Naive thymus-derived CD4-positive, alpha-beta T cell (primary cell): ENCODE measurements at regions not wholly inside any gene's neighbourhood (a gene's known extent, or its start where the extent isn't known, plus 50 kb on each side); places are given as distances from the start of the nearest gene placed in this dataset.

Experiments used
- ATAC-seq: fragments of 150-1000 bp; cut with Tn5 transposase; 2 replicates; pipeline ENCODE4 v1.10.0; 2021; ENCODE audit warnings: mild to moderate bottlenecking, moderate library complexity
- CTCF ChIA-PET: fragments of 350-600 bp; sonication (Branson Sonifier 250); formaldehyde crosslinking; loops from one replicate; lab custom pipeline; 2021; ENCODE audit warnings: antibody characterized with exemption; lab: Charles Lee
- POLR2A ChIA-PET: fragments of 350-600 bp; sonication (Branson Sonifier 250); formaldehyde crosslinking; loops from one replicate; lab custom pipeline; 2021; ENCODE audit warnings: antibody characterized with exemption, inconsistent platforms; lab: Charles Lee
- DNase-seq, 9 donors: peaks; one replicate each; pipeline versions ENCODE4 v3.0.0 to v3.0.0-alpha.2; 2020 to 2022; ENCODE audit warnings: mixed read lengths in 1 of 9
- H3K27ac ChIP-seq: one replicate; pipeline ENCODE4 v1.7.0; 2013; ENCODE audit warnings: mild to moderate bottlenecking, low read depth, low read length, moderate library complexity
- H3K27me3 ChIP-seq, 2 donors: one replicate each; pipeline ENCODE4 v1.7.0; 2013; ENCODE audit warnings: low read length in 2 of 2, mild to moderate bottlenecking in 2 of 2, moderate library complexity in 2 of 2; ENCODE audit not compliant: control insufficient read depth in 2 of 2, insufficient read depth in 2 of 2
- H3K36me3 ChIP-seq, 3 experiments: 1 replicate in 2 of 3; 2 replicates in 1 of 3; pipeline ENCODE4 v1.7.0; 2013; ENCODE audit warnings: low read length in 3 of 3, mild to moderate bottlenecking in 3 of 3, moderate library complexity in 1 of 3; ENCODE audit not compliant: insufficient read depth in 3 of 3, control insufficient read depth in 2 of 3
- H3K4me1 ChIP-seq, 2 donors: one replicate each; pipeline ENCODE4 v1.7.0; 2013; ENCODE audit warnings: low read length in 2 of 2, mild to moderate bottlenecking in 2 of 2, moderate library complexity in 1 of 2; ENCODE audit not compliant: control insufficient read depth in 2 of 2, insufficient read depth in 2 of 2
- H3K4me3 ChIP-seq: 2 replicates; pipeline ENCODE4 v1.7.0; 2013; ENCODE audit warnings: mild to moderate bottlenecking, low read length
- H3K9me3 ChIP-seq, 3 experiments: 1 replicate in 2 of 3; 2 replicates in 1 of 3; pipeline ENCODE4 v1.7.0; 2013; ENCODE audit warnings: low read length in 3 of 3; ENCODE audit not compliant: control insufficient read depth in 2 of 3
- H3K27ac Mint-ChIP-seq, 9 donors: one replicate each; pipeline ENCODE4 v1.8.0; 2020 to 2022; ENCODE audit warnings: mixed read lengths in 9 of 9, mild to moderate bottlenecking in 8 of 9, moderate library complexity in 5 of 9, inconsistent platforms in 2 of 9
- H3K27me3 Mint-ChIP-seq, 5 donors: one replicate each; pipeline ENCODE4 v1.8.0; 2021 to 2022; ENCODE audit warnings: mixed read lengths in 5 of 5, mild to moderate bottlenecking in 1 of 5
- H3K36me3 Mint-ChIP-seq, 5 donors: one replicate each; pipeline ENCODE4 v1.8.0; 2020 to 2022; ENCODE audit warnings: mixed read lengths in 5 of 5, mild to moderate bottlenecking in 3 of 5, inconsistent platforms in 1 of 5
- H3K4me1 Mint-ChIP-seq, 7 donors: one replicate each; pipeline ENCODE4 v1.8.0; 2020 to 2022; ENCODE audit warnings: mixed read lengths in 7 of 7, mild to moderate bottlenecking in 3 of 7, inconsistent platforms in 1 of 7
- H3K4me3 Mint-ChIP-seq, 10 donors: one replicate each; pipeline ENCODE4 v1.8.0; 2020 to 2022; ENCODE audit warnings: mild to moderate bottlenecking in 10 of 10, mixed read lengths in 10 of 10, moderate library complexity in 6 of 10, inconsistent platforms in 2 of 10
- H3K9me3 Mint-ChIP-seq, 11 donors: one replicate each; pipeline ENCODE4 v1.8.0; 2020 to 2022; ENCODE audit warnings: mixed read lengths in 11 of 11, mild to moderate bottlenecking in 4 of 11, inconsistent platforms in 1 of 11, moderate library complexity in 1 of 11
- intact Hi-C, 2 donors: fragments of 100-400 bp; cut with micrococcal nuclease; formaldehyde crosslinking; loops; one replicate each; pipeline ENCODE4 v1.15.1; 2023

GRCh38 chr5:124574521-124575436 is 171.7 kb downstream of the ZNF608 start:
- no peak overlapping the region for H3K4me3 Mint-ChIP-seq
- ATAC-seq (no peak), DNase-seq (no peak)
- no peak overlapping the region for H3K27ac Mint-ChIP-seq
- H3K9me3 ChIP-seq, result no peaks in the 10 kb centered on the region
- no peaks in the 10 kb centered on the region for H3K4me1 Mint-ChIP-seq
- H3K4me1 ChIP-seq, result no peaks in the 10 kb centered on the region
- H3K27ac ChIP-seq, result no peak overlapping the region
- H3K9me3 Mint-ChIP-seq, result peaks cover 0 to 9% (median 0%) of the 10 kb centered on the region in 11 donors
- no peaks in the 10 kb centered on the region for H3K27me3 ChIP-seq
- no peak overlapping the region for H3K4me3 ChIP-seq
- H3K36me3 ChIP-seq, result no peaks in the 10 kb centered on the region
- H3K27me3 Mint-ChIP-seq, result peaks cover 0 to 15% (median 4%) of the 10 kb centered on the region in 5 donors
- ChIA-PET POLR2A (no interaction called here), CTCF (no interaction called here)
- no peaks in the 10 kb centered on the region for H3K36me3 Mint-ChIP-seq
- intact Hi-C loops, result no loop called here

- H3K9me3 Mint-ChIP-seq, result peaks cover 0 to 9% (median 0%) of the 10 kb centered on the region in 11 donors
- no peaks in the 10 kb centered on the region for H3K4me1 Mint-ChIP-seq
Measured at GRCh38 chr5:124572971-124573370, 173.5 kb downstream of the ZNF608 start.

GRCh38 chr5:124570285-124571035 is 176.0 kb downstream of the ZNF608 start:
- H3K27ac ChIP-seq, result no peak overlapping the region

More at GRCh38 chr5:124572971-124573370, 173.5 kb downstream of the ZNF608 start:
- intact Hi-C loops, result no loop called here
- Mint-ChIP-seq H3K36me3 (no peaks in the 10 kb centered on the region), H3K4me3 (no peak overlapping the region), H3K27ac (no peak overlapping the region), H3K27me3 (peaks cover 0 to 15% (median 4%) of the 10 kb centered on the region in 5 donors)
- ChIA-PET CTCF (no interaction called here), POLR2A (no interaction called here)
- H3K4me1 ChIP-seq, result no peaks in the 10 kb centered on the region
- H3K27me3 ChIP-seq, result no peaks in the 10 kb centered on the region
- H3K9me3 ChIP-seq, result no peaks in the 10 kb centered on the region
- DNase-seq, result no peak
- H3K27ac ChIP-seq, result no peak overlapping the region
- H3K36me3 ChIP-seq, result no peaks in the 10 kb centered on the region
- ATAC-seq, result no peak
- H3K4me3 ChIP-seq, result no peak overlapping the region

GRCh38 chr5:124566875-124567450 is 179.5 kb downstream of the ZNF608 start:
- no peak overlapping the region for H3K27ac Mint-ChIP-seq
- intact Hi-C loops, result no loop called here
- no peak overlapping the region for H3K27ac ChIP-seq
- no peaks in the 10 kb centered on the region for H3K4me1 ChIP-seq
- H3K27me3 Mint-ChIP-seq, result peaks cover 0 to 15% (median 0%) of the 10 kb centered on the region in 5 donors
- POLR2A ChIA-PET, result no interaction called here
- no peak overlapping the region for H3K4me3 Mint-ChIP-seq
- no peaks in the 10 kb centered on the region for H3K36me3 Mint-ChIP-seq
- H3K27me3 ChIP-seq, result no peaks in the 10 kb centered on the region
- no peaks in the 10 kb centered on the region for H3K36me3 ChIP-seq
- DNase-seq (no peak), ATAC-seq (no peak)
- no peaks in the 10 kb centered on the region for H3K4me1 Mint-ChIP-seq
- CTCF ChIA-PET, result no interaction called here
- peaks cover 0 to 6% (median 0%) of the 10 kb centered on the region in 11 donors for H3K9me3 Mint-ChIP-seq
- no peaks in the 10 kb centered on the region for H3K9me3 ChIP-seq
- H3K4me3 ChIP-seq, result no peak overlapping the region

More at GRCh38 chr5:124570285-124571035, 176.0 kb downstream of the ZNF608 start:
- Mint-ChIP-seq H3K4me1 (no peaks in the 10 kb centered on the region), H3K9me3 (peaks cover 0 to 7% (median 0%) of the 10 kb centered on the region in 11 donors), H3K36me3 (no peaks in the 10 kb centered on the region), H3K4me3 (no peak overlapping the region), H3K27me3 (peaks cover 0 to 11% (median 5%) of the 10 kb centered on the region in 5 donors), H3K27ac (no peak overlapping the region)
- ATAC-seq (no peak), DNase-seq (no peak)
- no peaks in the 10 kb centered on the region for H3K27me3 ChIP-seq
- no peaks in the 10 kb centered on the region for H3K36me3 ChIP-seq
- POLR2A ChIA-PET, result no interaction called here
- H3K9me3 ChIP-seq, result no peaks in the 10 kb centered on the region
- H3K4me3 ChIP-seq, result no peak overlapping the region
- intact Hi-C loops, result no loop called here
- CTCF ChIA-PET, result no interaction called here
- H3K4me1 ChIP-seq, result no peaks in the 10 kb centered on the region

GRCh38 chr5:124561451-124561850 is 185.0 kb downstream of the ZNF608 start:
- Histone ChIP-seq H3K4me3 (no peak overlapping the region), H3K27me3 (no peaks in the 10 kb centered on the region), H3K4me1 (no peaks in the 10 kb centered on the region), H3K27ac (no peak overlapping the region), H3K36me3 (no peaks in the 10 kb centered on the region), H3K9me3 (no peaks in the 10 kb centered on the region)
- ChIA-PET CTCF (interaction anchor here (0.6 to 0.7 kb wide), 2 partner anchors 151 to 890 kb away, joined by 3 to 6 read pairs; no protein-coding TSS in a partner anchor), POLR2A (no interaction called here)
- Mint-ChIP-seq H3K4me3 (no peak overlapping the region), H3K27me3 (peaks cover 0 to 10% (median 0%) of the 10 kb centered on the region in 5 donors), H3K9me3 (peaks cover 0 to 1% (median 0%) of the 10 kb centered on the region in 11 donors), H3K27ac (no peak overlapping the region), H3K4me1 (no peaks in the 10 kb centered on the region), H3K36me3 (no peaks in the 10 kb centered on the region)
- ATAC-seq (no peak), DNase-seq (no peak)
- intact Hi-C loops, result no loop called here

GRCh38 chr5:124560370-124560769 is 186.1 kb downstream of the ZNF608 start:
- ATAC-seq (no peak), DNase-seq (no peak)
- Histone ChIP-seq H3K4me3 (no peak overlapping the region), H3K36me3 (no peaks in the 10 kb centered on the region), H3K27ac (no peak overlapping the region), H3K27me3 (no peaks in the 10 kb centered on the region), H3K4me1 (no peaks in the 10 kb centered on the region), H3K9me3 (no peaks in the 10 kb centered on the region)
- POLR2A ChIA-PET, result no interaction called here
- intact Hi-C loops, result no loop called here
- peaks cover 0 to 2% (median 0%) of the 10 kb centered on the region in 11 donors for H3K9me3 Mint-ChIP-seq
- no peaks in the 10 kb centered on the region for H3K4me1 Mint-ChIP-seq
- CTCF ChIA-PET, result interaction anchor here (0.6 kb wide), 1 partner anchor 39 kb away, joined by 6 read pairs; no protein-coding TSS in a partner anchor
- no peak overlapping the region for H3K27ac Mint-ChIP-seq
- peaks cover 0 to 10% (median 0%) of the 10 kb centered on the region in 5 donors for H3K27me3 Mint-ChIP-seq
- no peaks in the 10 kb centered on the region for H3K36me3 Mint-ChIP-seq
- H3K4me3 Mint-ChIP-seq, result no peak overlapping the region
